ENCODE measurements at regions not wholly inside any gene's neighbourhood (a gene's known extent, or its start where the extent isn't known, plus 50 kb on each side); places are given as distances from the start of the nearest gene placed in this dataset.

- no peaks in the 10 kb centered on the region for H3K36me3 ChIP-seq (replicated peaks)
- no peak for DNase-seq
- no peak overlapping the region for H3K4me3 ChIP-seq (ENCODE audit: low read depth, low read length)
- TF ChIP-seq CTCF (IDR thresholded peaks at IDR 0.05; ENCODE audit: low read depth, low read length, missing control alignments): no peak
- in situ Hi-C loops (cut with HindIII; ENCODE audit: low pct_ligation_motif_present, low sequenced_read_pairs): no loop called here
- no peak overlapping the region for H3K27ac ChIP-seq
- no peaks in the 10 kb centered on the region for H3K27me3 ChIP-seq (replicated peaks)
Observed at GRCh38 chr7:68376131-68376661, 1222.1 kb upstream of the AUTS2 start.

GRCh38 chr7:68381731-68382130 lies 1216.5 kb upstream of the AUTS2 start:
- no peaks in the 10 kb centered on the region for H3K36me3 ChIP-seq (replicated peaks)
- H3K27ac ChIP-seq: no peak overlapping the region
- H3K4me3 ChIP-seq (ENCODE audit: low read depth, low read length): no peak overlapping the region
- no peak for TF ChIP-seq CTCF (IDR thresholded peaks at IDR 0.05; ENCODE audit: low read depth, low read length, missing control alignments)
- no peak for DNase-seq
- no peaks in the 10 kb centered on the region for H3K27me3 ChIP-seq (replicated peaks)
- in situ Hi-C loops (cut with HindIII; ENCODE audit: low pct_ligation_motif_present, low sequenced_read_pairs): no loop called here

GRCh38 chr7:68384581-68384980 lies 1213.7 kb upstream of the AUTS2 start:
- DNase-seq: no peak
- no peak for TF ChIP-seq CTCF (IDR thresholded peaks at IDR 0.05; ENCODE audit: low read depth, low read length, missing control alignments)
- no peaks in the 10 kb centered on the region for H3K36me3 ChIP-seq (replicated peaks)
- H3K4me3 ChIP-seq (ENCODE audit: low read depth, low read length): no peak overlapping the region
- no peaks in the 10 kb centered on the region for H3K27me3 ChIP-seq (replicated peaks)
- no peak overlapping the region for H3K27ac ChIP-seq
- in situ Hi-C loops (cut with HindIII; ENCODE audit: low pct_ligation_motif_present, low sequenced_read_pairs): no loop called here

GRCh38 chr7:68393051-68393450 lies 1205.2 kb upstream of the AUTS2 start:
- H3K27ac ChIP-seq: no peak overlapping the region
- in situ Hi-C loops (cut with HindIII; ENCODE audit: low pct_ligation_motif_present, low sequenced_read_pairs): no loop called here
- no peak for TF ChIP-seq CTCF (IDR thresholded peaks at IDR 0.05; ENCODE audit: low read depth, low read length, missing control alignments)
- DNase-seq: no peak
- H3K4me3 ChIP-seq (ENCODE audit: low read depth, low read length): no peak overlapping the region
- no peaks in the 10 kb centered on the region for H3K36me3 ChIP-seq (replicated peaks)
- H3K27me3 ChIP-seq (replicated peaks): no peaks in the 10 kb centered on the region

GRCh38 chr7:68394131-68394530 lies 1204.1 kb upstream of the AUTS2 start:
- Histone ChIP-seq H3K4me3 (ENCODE audit: low read depth, low read length) (no peak overlapping the region), H3K27me3 (replicated peaks) (no peaks in the 10 kb centered on the region), H3K27ac (no peak overlapping the region), H3K36me3 (replicated peaks) (no peaks in the 10 kb centered on the region)
- in situ Hi-C loops (cut with HindIII; ENCODE audit: low pct_ligation_motif_present, low sequenced_read_pairs): no loop called here
- TF ChIP-seq CTCF (IDR thresholded peaks at IDR 0.05; ENCODE audit: low read depth, low read length, missing control alignments): no peak
- DNase-seq: no peak

- Histone ChIP-seq H3K36me3 (replicated peaks) (no peaks in the 10 kb centered on the region), H3K27me3 (replicated peaks) (no peaks in the 10 kb centered on the region), H3K27ac (no peak overlapping the region), H3K4me3 (ENCODE audit: low read depth, low read length) (no peak overlapping the region)
- TF ChIP-seq CTCF (IDR thresholded peaks at IDR 0.05; ENCODE audit: low read depth, low read length, missing control alignments): no peak
- in situ Hi-C loops (cut with HindIII; ENCODE audit: low pct_ligation_motif_present, low sequenced_read_pairs): no loop called here
- no peak for DNase-seq
Observed at GRCh38 chr7:68399991-68400590, 1198.2 kb upstream of the AUTS2 start.
